Activated T-helper 17 cell treated with anti-CD3 and anti-CD28 coated beads, Interleukin-2, amount 50 U/mL, for 72 hours (primary cell): ENCODE measurements at regions not wholly inside any gene's neighbourhood (a gene's known extent, or its start where the extent isn't known, plus 50 kb on each side); places are given as distances from the start of the nearest gene placed in this dataset.

Source experiments
- ATAC-seq: fragments of 150-1000 bp; cut with Tn5 transposase; replicated peaks from 2 replicates; pipeline ENCODE4 v1.10.0; 2021; ENCODE audit warnings: mild to moderate bottlenecking, moderate library complexity
- H3K27ac Mint-ChIP-seq: one replicate; pipeline ENCODE4 v1.8.0; 2022; ENCODE audit warnings: mixed read lengths
- H3K27me3 Mint-ChIP-seq: one replicate; pipeline ENCODE4 v1.8.0; 2022; ENCODE audit warnings: mixed read lengths
- H3K36me3 Mint-ChIP-seq: one replicate; pipeline ENCODE4 v1.8.0; 2022; ENCODE audit warnings: low read depth, mild to moderate bottlenecking, mixed read lengths
- H3K4me1 Mint-ChIP-seq: one replicate; pipeline ENCODE4 v1.8.0; 2022; ENCODE audit warnings: mixed read lengths
- H3K4me3 Mint-ChIP-seq: one replicate; pipeline ENCODE4 v1.8.0; 2022; ENCODE audit warnings: mild to moderate bottlenecking, mixed read lengths
- H3K9me3 Mint-ChIP-seq: one replicate; pipeline ENCODE4 v1.8.0; 2022; ENCODE audit warnings: mixed read lengths

- Mint-ChIP-seq H3K4me3 (no peak overlapping the region), H3K27me3 (peaks cover 3% of the 10 kb centered on the region), H3K4me1 (peaks cover 8% of the 10 kb centered on the region), H3K36me3 (no peaks in the 10 kb centered on the region), H3K27ac (no peak overlapping the region), H3K9me3 (no peaks in the 10 kb centered on the region)
- ATAC-seq: no peak
Measured at GRCh38 chrX:20498851-20499635, 232.3 kb upstream of the RPS6KA3 start.

GRCh38 chrX:20495575-20495974 is 228.9 kb upstream of the RPS6KA3 start:
- Mint-ChIP-seq H3K36me3 (no peaks in the 10 kb centered on the region), H3K4me1 (peaks cover 8% of the 10 kb centered on the region), H3K27ac (no peak overlapping the region), H3K9me3 (no peaks in the 10 kb centered on the region), H3K27me3 (no peaks in the 10 kb centered on the region), H3K4me3 (no peak overlapping the region)
- ATAC-seq: no peak

GRCh38 chrX:20488473-20488872 is 221.8 kb upstream of the RPS6KA3 start:
- Mint-ChIP-seq H3K4me3 (no peak overlapping the region), H3K27ac (no peak overlapping the region), H3K27me3 (no peaks in the 10 kb centered on the region), H3K4me1 (no peaks in the 10 kb centered on the region), H3K36me3 (no peaks in the 10 kb centered on the region), H3K9me3 (no peaks in the 10 kb centered on the region)
- ATAC-seq: no peak

- no peaks in the 10 kb centered on the region for H3K27me3 Mint-ChIP-seq
- no peaks in the 10 kb centered on the region for H3K36me3 Mint-ChIP-seq
- H3K9me3 Mint-ChIP-seq: no peaks in the 10 kb centered on the region
- H3K4me3 Mint-ChIP-seq: no peak overlapping the region
- H3K27ac Mint-ChIP-seq: no peak overlapping the region
- H3K4me1 Mint-ChIP-seq: no peaks in the 10 kb centered on the region
- peak; percentile 52 for ATAC-seq
Measured at GRCh38 chrX:20487227-20487626, 220.5 kb upstream of the RPS6KA3 start.

GRCh38 chrX:20481632-20482031 is 214.9 kb upstream of the RPS6KA3 start:
- no peaks in the 10 kb centered on the region for H3K4me1 Mint-ChIP-seq
- no peak for ATAC-seq
- H3K4me3 Mint-ChIP-seq: no peak overlapping the region
- no peaks in the 10 kb centered on the region for H3K36me3 Mint-ChIP-seq
- H3K27me3 Mint-ChIP-seq: no peaks in the 10 kb centered on the region
- no peak overlapping the region for H3K27ac Mint-ChIP-seq
- no peaks in the 10 kb centered on the region for H3K9me3 Mint-ChIP-seq

- no peak for ATAC-seq
- H3K27ac Mint-ChIP-seq: no peak overlapping the region
- no peaks in the 10 kb centered on the region for H3K4me1 Mint-ChIP-seq
- H3K36me3 Mint-ChIP-seq: no peaks in the 10 kb centered on the region
- no peaks in the 10 kb centered on the region for H3K27me3 Mint-ChIP-seq
- no peak overlapping the region for H3K4me3 Mint-ChIP-seq
- H3K9me3 Mint-ChIP-seq: no peaks in the 10 kb centered on the region
Measured at GRCh38 chrX:20479896-20480295, 213.2 kb upstream of the RPS6KA3 start.

- ATAC-seq: no peak
- H3K4me1 Mint-ChIP-seq: no peaks in the 10 kb centered on the region
- no peaks in the 10 kb centered on the region for H3K36me3 Mint-ChIP-seq
- no peak overlapping the region for H3K4me3 Mint-ChIP-seq
- no peaks in the 10 kb centered on the region for H3K27me3 Mint-ChIP-seq
- no peaks in the 10 kb centered on the region for H3K9me3 Mint-ChIP-seq
- H3K27ac Mint-ChIP-seq: no peak overlapping the region
Measured at GRCh38 chrX:20479048-20479447, 212.3 kb upstream of the RPS6KA3 start.

- no peak overlapping the region for H3K4me3 Mint-ChIP-seq
- H3K27ac Mint-ChIP-seq: no peak overlapping the region
- H3K27me3 Mint-ChIP-seq: no peaks in the 10 kb centered on the region
- no peaks in the 10 kb centered on the region for H3K9me3 Mint-ChIP-seq
- no peaks in the 10 kb centered on the region for H3K36me3 Mint-ChIP-seq
- no peak for ATAC-seq
- H3K4me1 Mint-ChIP-seq: no peaks in the 10 kb centered on the region
Measured at GRCh38 chrX:20477836-20478524, 211.3 kb upstream of the RPS6KA3 start.

GRCh38 chrX:20477219-20477618 is 210.5 kb upstream of the RPS6KA3 start:
- H3K27me3 Mint-ChIP-seq: no peaks in the 10 kb centered on the region
- H3K9me3 Mint-ChIP-seq: no peaks in the 10 kb centered on the region
- no peaks in the 10 kb centered on the region for H3K4me1 Mint-ChIP-seq
- ATAC-seq: no peak
- H3K4me3 Mint-ChIP-seq: no peak overlapping the region
- no peak overlapping the region for H3K27ac Mint-ChIP-seq
- H3K36me3 Mint-ChIP-seq: no peaks in the 10 kb centered on the region

GRCh38 chrX:20472620-20473258 is 206.0 kb upstream of the RPS6KA3 start:
- no peak overlapping the region for H3K4me3 Mint-ChIP-seq
- ATAC-seq: no peak
- H3K9me3 Mint-ChIP-seq: no peaks in the 10 kb centered on the region
- no peaks in the 10 kb centered on the region for H3K4me1 Mint-ChIP-seq
- H3K36me3 Mint-ChIP-seq: no peaks in the 10 kb centered on the region
- no peak overlapping the region for H3K27ac Mint-ChIP-seq
- no peaks in the 10 kb centered on the region for H3K27me3 Mint-ChIP-seq

GRCh38 chrX:20472148-20472547 is 205.4 kb upstream of the RPS6KA3 start:
- no peaks in the 10 kb centered on the region for H3K36me3 Mint-ChIP-seq

GRCh38 chrX:20471483-20471882 is 204.8 kb upstream of the RPS6KA3 start:
- H3K4me3 Mint-ChIP-seq: no peak overlapping the region
- no peak overlapping the region for H3K27ac Mint-ChIP-seq
- no peaks in the 10 kb centered on the region for H3K36me3 Mint-ChIP-seq
- H3K9me3 Mint-ChIP-seq: no peaks in the 10 kb centered on the region
- no peaks in the 10 kb centered on the region for H3K4me1 Mint-ChIP-seq
- no peaks in the 10 kb centered on the region for H3K27me3 Mint-ChIP-seq
- ATAC-seq: no peak

More at GRCh38 chrX:20472148-20472547, 205.4 kb upstream of the RPS6KA3 start:
- Mint-ChIP-seq H3K27me3 (no peaks in the 10 kb centered on the region), H3K9me3 (no peaks in the 10 kb centered on the region), H3K27ac (no peak overlapping the region), H3K4me1 (no peaks in the 10 kb centered on the region), H3K4me3 (no peak overlapping the region)
- no peak for ATAC-seq

- no peak overlapping the region for H3K4me3 Mint-ChIP-seq
- no peaks in the 10 kb centered on the region for H3K27me3 Mint-ChIP-seq
- no peak for ATAC-seq
- H3K4me1 Mint-ChIP-seq: peaks cover 9% of the 10 kb centered on the region
- H3K36me3 Mint-ChIP-seq: no peaks in the 10 kb centered on the region
- no peak overlapping the region for H3K27ac Mint-ChIP-seq
- H3K9me3 Mint-ChIP-seq: no peaks in the 10 kb centered on the region
Measured at GRCh38 chrX:20463296-20464075, 196.8 kb upstream of the RPS6KA3 start.

- no peak for ATAC-seq
- Mint-ChIP-seq H3K27ac (no peak overlapping the region), H3K9me3 (no peaks in the 10 kb centered on the region), H3K36me3 (no peaks in the 10 kb centered on the region), H3K27me3 (no peaks in the 10 kb centered on the region), H3K4me3 (no peak overlapping the region), H3K4me1 (peaks cover 9% of the 10 kb centered on the region)
Measured at GRCh38 chrX:20461576-20461975, 194.9 kb upstream of the RPS6KA3 start.
